Natural killer cell treated with Interleukin-12 subunit alpha and Interleukin-12 subunit beta and Interleukin-15 and Interleukin-18, amount 100 ng/mL, for 72 hours (primary cell): ENCODE measurements at regions not wholly inside any gene's neighbourhood (a gene's known extent, or its start where the extent isn't known, plus 50 kb on each side); places are given as distances from the start of the nearest gene placed in this dataset.

Experiments
- ATAC-seq, 2 donors: fragments of 150-1000 bp; cut with Tn5 transposase in 1 of 2; sonication (Bioruptor Pico), chemical (Tn5 transposase) in 1 of 2; 2 replicates each; pipeline ENCODE4 v1.10.0; 2021
- DNase-seq: peaks from one replicate; pipeline ENCODE4 v3.0.0; 2022; ENCODE audit warnings: low spot score
- H3K27ac Mint-ChIP-seq, 2 donors: 1 replicate in 1 of 2; 2 replicates in 1 of 2; pipeline ENCODE4 v1.8.0; 2022; ENCODE audit warnings: mixed read lengths in 2 of 2, mild to moderate bottlenecking in 1 of 2, moderate library complexity in 1 of 2
- H3K27me3 Mint-ChIP-seq, 2 donors: 1 replicate in 1 of 2; 2 replicates in 1 of 2; pipeline ENCODE4 v1.8.0; 2022; ENCODE audit warnings: mixed read lengths in 2 of 2
- H3K36me3 Mint-ChIP-seq: one replicate; pipeline ENCODE4 v1.8.0; 2022; ENCODE audit warnings: mixed read lengths
- H3K4me1 Mint-ChIP-seq, 2 donors: 1 replicate in 1 of 2; 2 replicates in 1 of 2; pipeline ENCODE4 v1.8.0; 2022; ENCODE audit warnings: low read depth in 2 of 2, mixed read lengths in 2 of 2, mild to moderate bottlenecking in 1 of 2
- H3K4me3 Mint-ChIP-seq: one replicate; pipeline ENCODE4 v1.8.0; 2022; ENCODE audit warnings: mixed read lengths
- H3K9me3 Mint-ChIP-seq: 2 replicates; pipeline ENCODE4 v1.8.0; 2022; ENCODE audit warnings: mixed read lengths

GRCh38 chr11:109306322-109306721 lies 115.7 kb upstream of the C11orf87 start:
- Mint-ChIP-seq H3K27me3 (peaks cover 3 to 17% of the 10 kb centered on the region in 2 donors), H3K36me3 (no peaks in the 10 kb centered on the region), H3K4me1 (no peaks in the 10 kb centered on the region), H3K27ac (no peak overlapping the region), H3K4me3 (no peak overlapping the region), H3K9me3 (peaks cover 4% of the 10 kb centered on the region)
- DNase-seq: no peak
- no peak for ATAC-seq

- ATAC-seq (no peak), DNase-seq (no peak)
- no peak overlapping the region for H3K4me3 Mint-ChIP-seq
- H3K27ac Mint-ChIP-seq: no peak overlapping the region
- no peaks in the 10 kb centered on the region for H3K4me1 Mint-ChIP-seq
- no peaks in the 10 kb centered on the region for H3K36me3 Mint-ChIP-seq
- H3K27me3 Mint-ChIP-seq: peaks cover 3 to 15% of the 10 kb centered on the region in 2 donors
- H3K9me3 Mint-ChIP-seq: peaks cover 4% of the 10 kb centered on the region
Observed at GRCh38 chr11:109307366-109307765, 114.6 kb upstream of the C11orf87 start.

- DNase-seq: no peak
- Mint-ChIP-seq H3K27ac (no peak overlapping the region), H3K9me3 (peaks cover 4% of the 10 kb centered on the region), H3K27me3 (peaks cover 3% of the 10 kb centered on the region in 2 donors), H3K4me3 (no peak overlapping the region), H3K36me3 (no peaks in the 10 kb centered on the region), H3K4me1 (no peaks in the 10 kb centered on the region)
- ATAC-seq: no peak
Observed at GRCh38 chr11:109308551-109308950, 113.4 kb upstream of the C11orf87 start.

- Mint-ChIP-seq H3K27me3 (peaks cover 0 to 3% of the 10 kb centered on the region in 2 donors), H3K4me3 (no peak overlapping the region)
Observed at GRCh38 chr11:109309153-109309552, 112.8 kb upstream of the C11orf87 start.

GRCh38 chr11:109317726-109318125 lies 104.3 kb upstream of the C11orf87 start:
- no peak overlapping the region for H3K27ac Mint-ChIP-seq
- no peak overlapping the region for H3K4me3 Mint-ChIP-seq
- H3K9me3 Mint-ChIP-seq: peaks cover 8% of the 10 kb centered on the region
- DNase-seq: no peak
- H3K36me3 Mint-ChIP-seq: no peaks in the 10 kb centered on the region
- ATAC-seq: no peak
- H3K4me1 Mint-ChIP-seq: no peaks in the 10 kb centered on the region
- H3K27me3 Mint-ChIP-seq: no peaks in the 10 kb centered on the region

More at GRCh38 chr11:109309153-109309552, 112.8 kb upstream of the C11orf87 start:
- Mint-ChIP-seq H3K9me3 (peaks cover 4% of the 10 kb centered on the region), H3K27ac (no peak overlapping the region), H3K4me1 (no peaks in the 10 kb centered on the region), H3K36me3 (no peaks in the 10 kb centered on the region)
- ATAC-seq: no peak
- DNase-seq: no peak

GRCh38 chr11:109320595-109320994 lies 101.4 kb upstream of the C11orf87 start:
- Mint-ChIP-seq H3K4me3 (no peak overlapping the region), H3K36me3 (no peaks in the 10 kb centered on the region), H3K4me1 (no peaks in the 10 kb centered on the region), H3K27me3 (peaks cover 0 to 6% of the 10 kb centered on the region in 2 donors), H3K9me3 (peaks cover 15% of the 10 kb centered on the region), H3K27ac (no peak overlapping the region)
- ATAC-seq: no peak
- DNase-seq: no peak

GRCh38 chr11:109326781-109327180 lies 95.2 kb upstream of the C11orf87 start:
- Mint-ChIP-seq H3K9me3 (peaks cover 16% of the 10 kb centered on the region), H3K36me3 (no peaks in the 10 kb centered on the region), H3K4me1 (no peaks in the 10 kb centered on the region), H3K27ac (no peak overlapping the region), H3K4me3 (no peak overlapping the region), H3K27me3 (peaks cover 0 to 6% of the 10 kb centered on the region in 2 donors)
- ATAC-seq (no peak), DNase-seq (no peak)

GRCh38 chr11:109329716-109330115 lies 92.3 kb upstream of the C11orf87 start:
- H3K4me3 Mint-ChIP-seq: no peak overlapping the region

GRCh38 chr11:109338131-109338530 lies 83.9 kb upstream of the C11orf87 start:
- ATAC-seq (no peak), DNase-seq (no peak)
- H3K9me3 Mint-ChIP-seq: peaks cover 16% of the 10 kb centered on the region
- H3K36me3 Mint-ChIP-seq: no peaks in the 10 kb centered on the region
- no peak overlapping the region for H3K4me3 Mint-ChIP-seq
- H3K27ac Mint-ChIP-seq: no peak overlapping the region
- no peaks in the 10 kb centered on the region for H3K27me3 Mint-ChIP-seq
- peaks cover 0 to 3% of the 10 kb centered on the region in 2 donors for H3K4me1 Mint-ChIP-seq

More at GRCh38 chr11:109329716-109330115, 92.3 kb upstream of the C11orf87 start:
- ATAC-seq: no peak
- H3K4me1 Mint-ChIP-seq: no peaks in the 10 kb centered on the region
- no peaks in the 10 kb centered on the region for H3K36me3 Mint-ChIP-seq
- no peak for DNase-seq
- H3K9me3 Mint-ChIP-seq: peaks cover 16% of the 10 kb centered on the region
- peaks cover 0 to 6% of the 10 kb centered on the region in 2 donors for H3K27me3 Mint-ChIP-seq
- no peak overlapping the region for H3K27ac Mint-ChIP-seq

- Mint-ChIP-seq H3K4me3 (no peak overlapping the region), H3K36me3 (no peaks in the 10 kb centered on the region), H3K27ac (no peak overlapping the region), H3K9me3 (peaks cover 16% of the 10 kb centered on the region), H3K27me3 (no peaks in the 10 kb centered on the region), H3K4me1 (no peaks in the 10 kb centered on the region)
- DNase-seq (no peak), ATAC-seq (no peak)
Observed at GRCh38 chr11:109342261-109342660, 79.7 kb upstream of the C11orf87 start.

GRCh38 chr11:109343242-109343641 lies 78.7 kb upstream of the C11orf87 start:
- no peak for ATAC-seq
- H3K4me3 Mint-ChIP-seq: no peak overlapping the region
- peaks cover 0 to 4% of the 10 kb centered on the region in 2 donors for H3K27me3 Mint-ChIP-seq
- no peaks in the 10 kb centered on the region for H3K4me1 Mint-ChIP-seq
- no peaks in the 10 kb centered on the region for H3K36me3 Mint-ChIP-seq
- H3K9me3 Mint-ChIP-seq: peaks cover 21% of the 10 kb centered on the region
- DNase-seq: no peak
- no peak overlapping the region for H3K27ac Mint-ChIP-seq

GRCh38 chr11:109347304-109347703 lies 74.7 kb upstream of the C11orf87 start:
- Mint-ChIP-seq H3K4me1 (no peaks in the 10 kb centered on the region), H3K27ac (no peak overlapping the region), H3K9me3 (peaks cover 21% of the 10 kb centered on the region), H3K27me3 (peaks cover 0 to 5% of the 10 kb centered on the region in 2 donors), H3K36me3 (no peaks in the 10 kb centered on the region), H3K4me3 (no peak overlapping the region)
- DNase-seq (no peak), ATAC-seq (no peak)

GRCh38 chr11:109349276-109350080 lies 72.5 kb upstream of the C11orf87 start:
- H3K4me1 Mint-ChIP-seq: no peaks in the 10 kb centered on the region
- ATAC-seq: no peak
- H3K4me3 Mint-ChIP-seq: no peak overlapping the region
- peaks cover 23% of the 10 kb centered on the region for H3K9me3 Mint-ChIP-seq
- no peaks in the 10 kb centered on the region for H3K36me3 Mint-ChIP-seq
- no peak overlapping the region for H3K27ac Mint-ChIP-seq
- no peak for DNase-seq
- peaks cover 0 to 5% of the 10 kb centered on the region in 2 donors for H3K27me3 Mint-ChIP-seq

GRCh38 chr11:109350091-109350490 lies 71.9 kb upstream of the C11orf87 start:
- Mint-ChIP-seq H3K9me3 (peaks cover 23% of the 10 kb centered on the region), H3K4me3 (no peak overlapping the region), H3K4me1 (no peaks in the 10 kb centered on the region), H3K27ac (no peak overlapping the region), H3K36me3 (no peaks in the 10 kb centered on the region), H3K27me3 (peaks cover 0 to 5% of the 10 kb centered on the region in 2 donors)
- ATAC-seq (no peak), DNase-seq (no peak)
